ENCODE measurements at regions not wholly inside any gene's neighbourhood (a gene's known extent, or its start where the extent isn't known, plus 50 kb on each side); places are given as distances from the start of the nearest gene placed in this dataset.

DNA sequence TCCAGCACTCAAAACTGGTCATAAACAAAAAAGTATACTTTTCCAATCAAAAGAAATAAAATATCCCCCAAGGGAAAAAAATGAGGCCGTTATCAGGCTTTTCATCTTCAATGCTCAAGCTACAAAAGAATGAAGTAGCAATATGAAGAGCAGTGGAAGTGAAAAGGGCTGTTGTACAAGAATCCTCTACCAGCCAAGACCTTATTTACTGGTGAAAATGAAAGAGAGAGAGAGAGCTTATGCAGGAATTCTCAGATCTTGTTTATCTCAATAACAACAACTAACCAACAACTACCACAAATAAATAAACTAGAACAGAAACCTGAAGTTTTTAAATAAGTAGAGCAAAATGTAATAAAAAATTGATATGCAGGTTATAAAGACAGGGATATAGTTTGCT, 400.6 kb downstream of the HDGFL1 start:
- no peak for TF ChIP-seq EZH2phosphoT487 (IDR thresholded peaks at IDR 0.05; ENCODE audit: borderline replicate concordance)
- TF ChIP-seq, protein P1, sequence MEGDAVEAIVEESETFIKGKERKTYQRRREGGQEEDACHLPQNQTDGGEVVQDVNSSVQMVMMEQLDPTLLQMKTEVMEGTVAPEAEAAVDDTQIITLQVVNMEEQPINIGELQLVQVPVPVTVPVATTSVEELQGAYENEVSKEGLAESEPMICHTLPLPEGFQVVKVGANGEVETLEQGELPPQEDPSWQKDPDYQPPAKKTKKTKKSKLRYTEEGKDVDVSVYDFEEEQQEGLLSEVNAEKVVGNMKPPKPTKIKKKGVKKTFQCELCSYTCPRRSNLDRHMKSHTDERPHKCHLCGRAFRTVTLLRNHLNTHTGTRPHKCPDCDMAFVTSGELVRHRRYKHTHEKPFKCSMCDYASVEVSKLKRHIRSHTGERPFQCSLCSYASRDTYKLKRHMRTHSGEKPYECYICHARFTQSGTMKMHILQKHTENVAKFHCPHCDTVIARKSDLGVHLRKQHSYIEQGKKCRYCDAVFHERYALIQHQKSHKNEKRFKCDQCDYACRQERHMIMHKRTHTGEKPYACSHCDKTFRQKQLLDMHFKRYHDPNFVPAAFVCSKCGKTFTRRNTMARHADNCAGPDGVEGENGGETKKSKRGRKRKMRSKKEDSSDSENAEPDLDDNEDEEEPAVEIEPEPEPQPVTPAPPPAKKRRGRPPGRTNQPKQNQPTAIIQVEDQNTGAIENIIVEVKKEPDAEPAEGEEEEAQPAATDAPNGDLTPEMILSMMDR (conservative IDR thresholded peaks at IDR 0.05; ENCODE audit: low read length), result no peak

Measured in Loucy (cell line).